Activated T-cell treated with anti-CD3 and anti-CD28 coated beads for 24 hours (primary cell): ENCODE measurements at regions not wholly inside any gene's neighbourhood (a gene's known extent, or its start where the extent isn't known, plus 50 kb on each side); places are given as distances from the start of the nearest gene placed in this dataset.

Source experiments
- DNase-seq: peaks from one replicate; pipeline ENCODE4 v3.0.0-alpha.2; 2020; ENCODE audit warnings: low read depth

- DNase-seq = no peak
Observed at GRCh38 chr21:38930853-38931252, 125.1 kb downstream of the ETS2 start.

- no peak for DNase-seq
Observed at GRCh38 chr21:38930066-38930465, 124.3 kb downstream of the ETS2 start.

GRCh38 chr21:38929652-38930051 is 123.9 kb downstream of the ETS2 start:
- no peak for DNase-seq

- DNase-seq = no peak
Observed at GRCh38 chr21:38929142-38929541, 123.4 kb downstream of the ETS2 start.

- no peak for DNase-seq
Observed at GRCh38 chr21:38927776-38928175, 122.0 kb downstream of the ETS2 start.

GRCh38 chr21:38925923-38926322 is 120.2 kb downstream of the ETS2 start:
- DNase-seq = no peak

GRCh38 chr21:38925478-38925877 is 119.7 kb downstream of the ETS2 start:
- no peak for DNase-seq

GRCh38 chr21:38924954-38925353 is 119.2 kb downstream of the ETS2 start:
- DNase-seq = no peak

GRCh38 chr21:38923429-38923828 is 117.7 kb downstream of the ETS2 start:
- DNase-seq = no peak

- no peak for DNase-seq
Observed at GRCh38 chr21:38922474-38923235, 116.9 kb downstream of the ETS2 start.

- DNase-seq = no peak
Observed at GRCh38 chr21:38921511-38922251, 116.0 kb downstream of the ETS2 start.

GRCh38 chr21:38920631-38921398 is 115.1 kb downstream of the ETS2 start:
- no peak for DNase-seq

GRCh38 chr21:38918607-38919346 is 113.0 kb downstream of the ETS2 start:
- DNase-seq = no peak

- DNase-seq = no peak
Observed at GRCh38 chr21:38917043-38917774, 111.5 kb downstream of the ETS2 start.

- DNase-seq = no peak
Observed at GRCh38 chr21:38916214-38916964, 110.7 kb downstream of the ETS2 start.

- no peak for DNase-seq
Observed at GRCh38 chr21:38915546-38915945, 109.8 kb downstream of the ETS2 start.

GRCh38 chr21:38914528-38915293 is 109.0 kb downstream of the ETS2 start:
- DNase-seq = no peak

GRCh38 chr21:38913893-38914527 is 108.3 kb downstream of the ETS2 start:
- DNase-seq = no peak

GRCh38 chr21:38913120-38913892 is 107.6 kb downstream of the ETS2 start:
- no peak for DNase-seq
